Hepatocyte (in vitro differentiated cells): ENCODE measurements at regions not wholly inside any gene's neighbourhood (a gene's known extent, or its start where the extent isn't known, plus 50 kb on each side); places are given as distances from the start of the nearest gene placed in this dataset.

Experiments used
- EZH2 ChIP-seq: fragments of 200-600 bp; sonication (generic); IDR thresholded peaks from 2 replicates; pipeline ENCODE4 v1.6.1; 2016; ENCODE audit warnings: antibody characterized with exemption, mild to moderate bottlenecking, borderline replicate concordance
- TF ChIP-seq, protein P1 (sequence below): fragments of 200-600 bp; sonication (generic); IDR thresholded peaks from 2 replicates; pipeline ENCODE4 v1.5.1; 2016; ENCODE audit warnings: antibody characterized with exemption, mild to moderate bottlenecking; ENCODE audit not compliant: poor library complexity

DNA sequence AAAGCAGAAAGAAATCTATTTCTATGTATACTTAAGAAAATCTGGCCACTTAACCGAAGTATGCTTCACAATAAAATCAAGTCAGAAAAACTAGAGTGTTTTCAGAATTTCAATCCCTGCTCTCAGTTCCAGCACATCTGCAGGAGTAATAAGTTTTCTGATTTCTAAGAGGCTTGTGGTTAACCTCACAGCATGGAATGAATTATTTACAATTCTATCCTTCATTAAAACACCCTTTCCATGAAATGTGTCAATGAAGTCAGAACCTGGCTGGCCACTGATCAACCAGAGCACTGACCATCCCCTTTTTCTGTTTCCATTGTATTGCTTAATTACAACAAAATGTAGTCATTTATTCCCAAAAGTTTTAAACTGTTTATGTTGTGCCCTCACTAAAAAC lies 781.4 kb upstream of the INTU start:
- no peak for TF ChIP-seq EZH2
- TF ChIP-seq, protein P1, sequence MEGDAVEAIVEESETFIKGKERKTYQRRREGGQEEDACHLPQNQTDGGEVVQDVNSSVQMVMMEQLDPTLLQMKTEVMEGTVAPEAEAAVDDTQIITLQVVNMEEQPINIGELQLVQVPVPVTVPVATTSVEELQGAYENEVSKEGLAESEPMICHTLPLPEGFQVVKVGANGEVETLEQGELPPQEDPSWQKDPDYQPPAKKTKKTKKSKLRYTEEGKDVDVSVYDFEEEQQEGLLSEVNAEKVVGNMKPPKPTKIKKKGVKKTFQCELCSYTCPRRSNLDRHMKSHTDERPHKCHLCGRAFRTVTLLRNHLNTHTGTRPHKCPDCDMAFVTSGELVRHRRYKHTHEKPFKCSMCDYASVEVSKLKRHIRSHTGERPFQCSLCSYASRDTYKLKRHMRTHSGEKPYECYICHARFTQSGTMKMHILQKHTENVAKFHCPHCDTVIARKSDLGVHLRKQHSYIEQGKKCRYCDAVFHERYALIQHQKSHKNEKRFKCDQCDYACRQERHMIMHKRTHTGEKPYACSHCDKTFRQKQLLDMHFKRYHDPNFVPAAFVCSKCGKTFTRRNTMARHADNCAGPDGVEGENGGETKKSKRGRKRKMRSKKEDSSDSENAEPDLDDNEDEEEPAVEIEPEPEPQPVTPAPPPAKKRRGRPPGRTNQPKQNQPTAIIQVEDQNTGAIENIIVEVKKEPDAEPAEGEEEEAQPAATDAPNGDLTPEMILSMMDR: no peak
